ENCODE measurements at regions not wholly inside any gene's neighbourhood (a gene's known extent, or its start where the extent isn't known, plus 50 kb on each side); places are given as distances from the start of the nearest gene placed in this dataset.

- no peak for TF ChIP-seq CTCF (IDR thresholded peaks at IDR 0.05; ENCODE audit: insufficient read depth, low read length, severe bottlenecking)
- Histone ChIP-seq H3K36me3 (ENCODE audit: control insufficient read depth, insufficient read depth, low read length) (no peaks in the 10 kb centered on the region), H3K27me3 (ENCODE audit: control insufficient read depth, insufficient read depth, low read length) (no peaks in the 10 kb centered on the region), H3K4me3 (ENCODE audit: low read depth, low read length) (no peak overlapping the region)
- FAIRE-seq = no peak
- DNase-seq (ENCODE audit: low read depth) = peak; percentile 22
These were observed 115.5 kb downstream of the CCDC59 start for GRCh38 chr12:82242729-82243128.

GRCh38 chr12:82225871-82226270 lies 132.3 kb downstream of the CCDC59 start:
- Histone ChIP-seq H3K27me3 (ENCODE audit: control insufficient read depth, insufficient read depth, low read length) (no peaks in the 10 kb centered on the region), H3K4me3 (ENCODE audit: low read depth, low read length) (no peak overlapping the region), H3K36me3 (ENCODE audit: control insufficient read depth, insufficient read depth, low read length) (no peaks in the 10 kb centered on the region)
- peak; percentile 72 for DNase-seq (ENCODE audit: low read depth)
- no peak for TF ChIP-seq CTCF (IDR thresholded peaks at IDR 0.05; ENCODE audit: insufficient read depth, low read length, severe bottlenecking)
- no peak for FAIRE-seq

GRCh38 chr12:82223426-82223825 lies 134.8 kb downstream of the CCDC59 start:
- no peak overlapping the region for H3K4me3 ChIP-seq (ENCODE audit: low read depth, low read length)

GRCh38 chr12:82216475-82216874 lies 141.7 kb downstream of the CCDC59 start:
- Histone ChIP-seq H3K27me3 (ENCODE audit: control insufficient read depth, insufficient read depth, low read length) (no peaks in the 10 kb centered on the region), H3K4me3 (ENCODE audit: low read depth, low read length) (no peak overlapping the region), H3K36me3 (ENCODE audit: control insufficient read depth, insufficient read depth, low read length) (no peaks in the 10 kb centered on the region)
- DNase-seq (ENCODE audit: low read depth) (no peak), FAIRE-seq (no peak)
- TF ChIP-seq CTCF (IDR thresholded peaks at IDR 0.05; ENCODE audit: insufficient read depth, low read length, severe bottlenecking) = no peak

More at GRCh38 chr12:82223426-82223825, 134.8 kb downstream of the CCDC59 start:
- FAIRE-seq (no peak), DNase-seq (ENCODE audit: low read depth) (no peak)
- H3K36me3 ChIP-seq (ENCODE audit: control insufficient read depth, insufficient read depth, low read length) = no peaks in the 10 kb centered on the region
- H3K27me3 ChIP-seq (ENCODE audit: control insufficient read depth, insufficient read depth, low read length) = no peaks in the 10 kb centered on the region
- no peak for TF ChIP-seq CTCF (IDR thresholded peaks at IDR 0.05; ENCODE audit: insufficient read depth, low read length, severe bottlenecking)

- no peak for FAIRE-seq
- no peak for TF ChIP-seq CTCF (IDR thresholded peaks at IDR 0.05; ENCODE audit: insufficient read depth, low read length, severe bottlenecking)
These were observed 144.4 kb downstream of the CCDC59 start for GRCh38 chr12:82213761-82214160.

GRCh38 chr12:82210882-82211281 lies 147.3 kb downstream of the CCDC59 start:
- FAIRE-seq (no peak), DNase-seq (ENCODE audit: low read depth) (no peak)
- no peak for TF ChIP-seq CTCF (IDR thresholded peaks at IDR 0.05; ENCODE audit: insufficient read depth, low read length, severe bottlenecking)
- no peaks in the 10 kb centered on the region for H3K36me3 ChIP-seq (ENCODE audit: control insufficient read depth, insufficient read depth, low read length)
- no peaks in the 10 kb centered on the region for H3K27me3 ChIP-seq (ENCODE audit: control insufficient read depth, insufficient read depth, low read length)
- H3K4me3 ChIP-seq (ENCODE audit: low read depth, low read length) = no peak overlapping the region

More at GRCh38 chr12:82213761-82214160, 144.4 kb downstream of the CCDC59 start:
- peak; percentile 73 for DNase-seq (ENCODE audit: low read depth)
- no peaks in the 10 kb centered on the region for H3K27me3 ChIP-seq (ENCODE audit: control insufficient read depth, insufficient read depth, low read length)
- no peaks in the 10 kb centered on the region for H3K36me3 ChIP-seq (ENCODE audit: control insufficient read depth, insufficient read depth, low read length)
- H3K4me3 ChIP-seq (ENCODE audit: low read depth, low read length) = no peak overlapping the region
